ENCODE measurements at regions not wholly inside any gene's neighbourhood (a gene's known extent, or its start where the extent isn't known, plus 50 kb on each side); places are given as distances from the start of the nearest gene placed in this dataset.
A peak's percentile ranks its signal among the peaks of the same experiment; 100 is the strongest.
"Not testable (repeated sequence)": the region's sequence is repeated elsewhere in the genome, so short reads cannot be mapped to it uniquely, and the experiment has no call there.

- FAIRE-seq, result no peak
Observed at GRCh38 chr18:54662986-54663385, 71.9 kb downstream of the DYNAP start.

GRCh38 chr18:54669701-54670100 lies 78.7 kb downstream of the DYNAP start:
- FAIRE-seq, result not testable (repeated sequence)

More at GRCh38 chr18:54662986-54663385, 71.9 kb downstream of the DYNAP start:
- DNase-seq (ENCODE audit: low spot score), result no peak

GRCh38 chr18:54671291-54671881 lies 80.3 kb downstream of the DYNAP start:
- FAIRE-seq, result peak; percentile 76
- DNase-seq (ENCODE audit: low spot score), result no peak

More at GRCh38 chr18:54669701-54670100, 78.7 kb downstream of the DYNAP start:
- DNase-seq (ENCODE audit: low spot score), result not testable (repeated sequence)

GRCh38 chr18:54672109-54672508 lies 81.1 kb downstream of the DYNAP start:
- no peak for FAIRE-seq

GRCh38 chr18:54672846-54673475 lies 81.9 kb downstream of the DYNAP start:
- FAIRE-seq, result no peak

More at GRCh38 chr18:54672109-54672508, 81.1 kb downstream of the DYNAP start:
- DNase-seq (ENCODE audit: low spot score), result no peak

GRCh38 chr18:54673936-54674335 lies 82.9 kb downstream of the DYNAP start:
- FAIRE-seq (no peak), DNase-seq (ENCODE audit: low spot score) (no peak)

More at GRCh38 chr18:54672846-54673475, 81.9 kb downstream of the DYNAP start:
- DNase-seq (ENCODE audit: low spot score), result no peak

- FAIRE-seq (no peak), DNase-seq (ENCODE audit: low spot score) (no peak)
Observed at GRCh38 chr18:54675076-54675475, 84.0 kb downstream of the DYNAP start.

GRCh38 chr18:54679318-54680149 lies 88.5 kb downstream of the DYNAP start:
- DNase-seq (ENCODE audit: low spot score) (peak; percentile 56), FAIRE-seq (peak; percentile 45)

- FAIRE-seq, result no peak
- no peak for DNase-seq (ENCODE audit: low spot score)
Observed at GRCh38 chr18:54684784-54685183, 93.7 kb downstream of the DYNAP start.

- DNase-seq (ENCODE audit: low spot score) (no peak), FAIRE-seq (no peak)
Observed at GRCh38 chr18:54689319-54689718, 98.3 kb downstream of the DYNAP start.

- FAIRE-seq (no peak), DNase-seq (ENCODE audit: low spot score) (no peak)
Observed at GRCh38 chr18:54690198-54690597, 99.2 kb downstream of the DYNAP start.

- no peak for FAIRE-seq
- DNase-seq (ENCODE audit: low spot score), result no peak
Observed at GRCh38 chr18:54692463-54692862, 101.4 kb downstream of the DYNAP start.

- FAIRE-seq (no peak), DNase-seq (ENCODE audit: low spot score) (no peak)
Observed at GRCh38 chr18:54696616-54697293, 105.7 kb downstream of the DYNAP start.

GRCh38 chr18:54700580-54700979 lies 109.5 kb downstream of the DYNAP start:
- FAIRE-seq, result no peak
- no peak for DNase-seq (ENCODE audit: low spot score)

- DNase-seq (ENCODE audit: low spot score), result no peak
Observed at GRCh38 chr18:54702686-54703085, 111.6 kb downstream of the DYNAP start.

GRCh38 chr18:54710074-54710899 lies 118.0 kb upstream of the RAB27B start:
- DNase-seq (ENCODE audit: low spot score) (no peak), FAIRE-seq (no peak)

More at GRCh38 chr18:54702686-54703085, 111.6 kb downstream of the DYNAP start:
- FAIRE-seq, result no peak

- no peak for DNase-seq (ENCODE audit: low spot score)
- no peak for FAIRE-seq
Observed at GRCh38 chr18:54710900-54711281, 117.4 kb upstream of the RAB27B start.

- DNase-seq (ENCODE audit: low spot score), result no peak
- no peak for FAIRE-seq
Observed at GRCh38 chr18:54712306-54712705, 116.0 kb upstream of the RAB27B start.

GRCh38 chr18:54712758-54713157 lies 115.5 kb upstream of the RAB27B start:
- FAIRE-seq (no peak), DNase-seq (ENCODE audit: low spot score) (no peak)

GRCh38 chr18:54713386-54713785 lies 114.9 kb upstream of the RAB27B start:
- DNase-seq (ENCODE audit: low spot score), result no peak
- no peak for FAIRE-seq

GRCh38 chr18:54714851-54715250 lies 113.4 kb upstream of the RAB27B start:
- DNase-seq (ENCODE audit: low spot score), result no peak
- no peak for FAIRE-seq
